BLaER1 treated with 17β-estradiol and CSF1 and Interleukin-3, amounts not matched to agents 10 nM and 100 nM (cell line): ENCODE measurements at regions not wholly inside any gene's neighbourhood (a gene's known extent, or its start where the extent isn't known, plus 50 kb on each side); places are given as distances from the start of the nearest gene placed in this dataset.

ENCODE experiments used
- H3K27ac ChIP-seq, 11 experiments: shearing (Covaris generic); formaldehyde crosslinking; 2 replicates each; pipeline ENCODE4 v1.8.1; 2022
- H3K27me3 ChIP-seq, 11 experiments: shearing (Covaris generic); formaldehyde crosslinking; 2 replicates each; pipeline ENCODE4 v1.8.1; 2022
- H3K36me3 ChIP-seq, 11 experiments: shearing (Covaris generic); formaldehyde crosslinking; 2 replicates each; pipeline ENCODE4 v1.8.1; 2022
- H3K4me1 ChIP-seq, 10 experiments: shearing (Covaris generic); formaldehyde crosslinking; 2 replicates each; pipeline ENCODE4 v1.8.1; 2022
- H3K4me2 ChIP-seq, 11 experiments: shearing (Covaris generic); formaldehyde crosslinking; 2 replicates each; pipeline ENCODE4 v1.8.1; 2022
- H3K4me3 ChIP-seq, 10 experiments: shearing (Covaris generic); formaldehyde crosslinking; 2 replicates each; pipeline ENCODE4 v1.8.1; 2022
- H3K9ac ChIP-seq, 11 experiments: shearing (Covaris generic); formaldehyde crosslinking; 2 replicates each; pipeline ENCODE4 v1.8.1; 2022
- H3K9me3 ChIP-seq, 11 experiments: shearing (Covaris generic); formaldehyde crosslinking; replicated peaks in 1 of 11; 2 replicates each; pipeline ENCODE4 v1.8.1; 2022
- H4K20me1 ChIP-seq, 11 experiments: shearing (Covaris generic); formaldehyde crosslinking; 2 replicates each; pipeline ENCODE4 v1.8.1; 2022
- Cebpa-rat ChIP-seq, 11 experiments: shearing (Covaris generic); IDR thresholded peaks; 2 replicates each; pipeline ENCODE4 v1.8.1; 2022

DNA sequence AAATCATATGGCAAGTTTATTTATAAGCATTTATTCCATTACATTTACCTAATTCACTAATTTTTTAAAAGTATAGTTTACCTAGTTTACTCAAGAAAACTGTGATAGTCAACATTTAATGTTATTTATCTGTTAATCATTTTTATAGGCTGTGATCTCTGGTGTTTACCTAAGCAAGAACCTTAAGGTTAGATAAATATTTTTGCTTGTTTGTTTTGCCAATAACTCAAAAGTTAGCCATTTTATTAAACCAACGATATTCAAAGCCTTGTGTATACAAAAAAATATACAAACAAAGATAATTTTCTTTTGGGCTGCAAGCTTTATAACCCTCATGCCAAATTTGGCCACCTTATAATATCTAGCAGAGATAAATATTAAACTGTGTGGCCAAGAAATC lies 157.3 kb downstream of the SLCO1B3 start:
- Histone ChIP-seq H3K9me3 (peaks cover 7 to 17% (median 11%) of the 10 kb centered on the region in 11 experiments; a peak in 21 of 22 replicates), H3K27ac (no peak overlapping the region), H3K4me1 (0 out of 20 replicates have a peak, but pooled peaks cover 0 to 12% (median 0%) of the 10 kb centered on the region in 10 experiments), H3K36me3 (no peaks in the 10 kb centered on the region), H4K20me1 (no peaks in the 10 kb centered on the region), H3K9ac (no peak overlapping the region), H3K4me3 (no peak overlapping the region), H3K27me3 (no peaks in the 10 kb centered on the region), H3K4me2 (no peak overlapping the region)
- TF ChIP-seq Cebpa-rat (IDR thresholded peaks at IDR 0.05) = no peak

DNA sequence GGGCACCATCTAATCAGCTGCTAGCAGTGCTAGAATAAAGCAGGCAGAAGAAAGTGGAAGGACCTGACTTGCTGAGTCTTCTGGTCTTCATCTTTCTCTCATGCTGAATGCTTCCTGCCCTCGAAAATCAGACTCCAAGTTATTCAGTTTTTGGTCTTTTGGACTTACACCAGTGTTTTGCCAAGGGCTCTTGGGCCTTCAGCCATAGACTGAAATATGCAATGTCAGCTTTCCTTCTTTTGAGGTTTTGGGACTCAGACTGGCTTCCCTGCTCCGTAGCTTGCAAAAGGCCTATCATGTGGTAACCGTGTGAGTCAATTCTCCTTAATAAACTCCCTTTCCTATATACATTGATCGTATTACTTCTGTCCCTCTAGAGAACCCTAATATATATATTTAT lies 159.3 kb downstream of the SLCO1B3 start:
- peaks cover 8 to 20% (median 16%) of the 10 kb centered on the region in 11 experiments; a peak in 21 of 22 replicates for H3K9me3 ChIP-seq
- H3K4me2 ChIP-seq = no peak overlapping the region
- no peak overlapping the region for H3K4me3 ChIP-seq
- no peak overlapping the region for H3K9ac ChIP-seq
- 0 out of 20 replicates have a peak, but pooled peaks cover 0 to 12% (median 0%) of the 10 kb centered on the region in 10 experiments for H3K4me1 ChIP-seq
- no peaks in the 10 kb centered on the region for H3K27me3 ChIP-seq
- TF ChIP-seq Cebpa-rat (IDR thresholded peaks at IDR 0.05) = no peak
- no peak overlapping the region for H3K27ac ChIP-seq
- H4K20me1 ChIP-seq = no peaks in the 10 kb centered on the region
- no peaks in the 10 kb centered on the region for H3K36me3 ChIP-seq

GRCh38 chr12:20985399-20985798 lies 145.6 kb upstream of the SLCO1B1 start:
- peaks cover 0 to 21% (median 6%) of the 10 kb centered on the region in 11 experiments; a peak in 11 of 22 replicates for H3K9me3 ChIP-seq
- H3K4me1 ChIP-seq = peaks cover 0 to 16% (median 11%) of the 10 kb centered on the region in 10 experiments; a peak in 10 of 20 replicates
- peak overlapping the region in 1 of 11 experiments; percentile 18; a peak in 2 of 22 replicates for H3K27ac ChIP-seq
- H3K9ac ChIP-seq = no peak overlapping the region
- H3K36me3 ChIP-seq = no peaks in the 10 kb centered on the region
- no peaks in the 10 kb centered on the region for H3K27me3 ChIP-seq
- no peaks in the 10 kb centered on the region for H4K20me1 ChIP-seq
- H3K4me2 ChIP-seq = peak overlapping the region in 6 of 11 experiments; percentile 4 to 29 (median 18); a peak in 9 of 22 replicates
- H3K4me3 ChIP-seq = no peak overlapping the region
- TF ChIP-seq Cebpa-rat (IDR thresholded peaks at IDR 0.05) = no peak

- no peak overlapping the region for H3K9ac ChIP-seq
- H4K20me1 ChIP-seq = no peaks in the 10 kb centered on the region
- H3K4me2 ChIP-seq = no peak overlapping the region
- no peak for TF ChIP-seq Cebpa-rat (IDR thresholded peaks at IDR 0.05)
- H3K36me3 ChIP-seq = no peaks in the 10 kb centered on the region
- H3K4me1 ChIP-seq = no peaks in the 10 kb centered on the region
- H3K4me3 ChIP-seq = no peak overlapping the region
- no peaks in the 10 kb centered on the region for H3K9me3 ChIP-seq
- no peak overlapping the region for H3K27ac ChIP-seq
- no peaks in the 10 kb centered on the region for H3K27me3 ChIP-seq
Measured at GRCh38 chr12:21001778-21002177, 129.2 kb upstream of the SLCO1B1 start.

DNA sequence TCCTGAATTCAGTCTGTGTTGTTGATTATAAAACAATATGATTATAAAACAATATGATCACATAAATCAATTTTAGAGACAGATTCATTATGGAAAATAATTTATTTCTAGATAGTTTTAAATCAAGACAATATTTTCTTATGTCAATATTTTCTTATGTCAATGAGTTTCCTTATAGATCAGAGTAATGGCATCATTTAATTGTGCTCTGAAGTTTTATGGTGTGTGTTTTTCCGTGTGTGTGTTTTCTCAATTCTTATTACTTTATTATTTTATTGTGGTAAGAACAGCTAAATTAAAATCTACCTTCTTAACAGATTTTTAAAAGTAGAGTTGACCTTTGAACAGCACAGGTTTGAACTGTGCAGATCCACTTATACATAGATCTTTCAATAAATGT lies 105.3 kb upstream of the SLCO1B1 start:
- no peaks in the 10 kb centered on the region for H3K9me3 ChIP-seq
- H3K36me3 ChIP-seq = no peaks in the 10 kb centered on the region
- H4K20me1 ChIP-seq = no peaks in the 10 kb centered on the region
- TF ChIP-seq Cebpa-rat (IDR thresholded peaks at IDR 0.05) = no peak
- H3K27me3 ChIP-seq = no peaks in the 10 kb centered on the region
- H3K4me3 ChIP-seq = no peak overlapping the region
- no peak overlapping the region for H3K4me2 ChIP-seq
- no peak overlapping the region for H3K27ac ChIP-seq
- no peaks in the 10 kb centered on the region for H3K4me1 ChIP-seq
- H3K9ac ChIP-seq = no peak overlapping the region

- Histone ChIP-seq H3K4me3 (no peak overlapping the region), H3K4me1 (no peaks in the 10 kb centered on the region), H3K9ac (no peak overlapping the region), H4K20me1 (no peaks in the 10 kb centered on the region), H3K9me3 (no peaks in the 10 kb centered on the region), H3K4me2 (no peak overlapping the region), H3K36me3 (no peaks in the 10 kb centered on the region), H3K27ac (no peak overlapping the region), H3K27me3 (no peaks in the 10 kb centered on the region)
- TF ChIP-seq Cebpa-rat (IDR thresholded peaks at IDR 0.05) = no peak
Measured at GRCh38 chr12:21026302-21026701, 104.7 kb upstream of the SLCO1B1 start.

- Histone ChIP-seq H3K9me3 (no peaks in the 10 kb centered on the region), H3K27me3 (no peaks in the 10 kb centered on the region), H3K9ac (no peak overlapping the region), H4K20me1 (no peaks in the 10 kb centered on the region), H3K4me2 (no peak overlapping the region), H3K27ac (no peak overlapping the region), H3K4me3 (no peak overlapping the region), H3K4me1 (no peaks in the 10 kb centered on the region), H3K36me3 (no peaks in the 10 kb centered on the region)
- TF ChIP-seq Cebpa-rat (IDR thresholded peaks at IDR 0.05) = no peak
Measured at GRCh38 chr12:21054334-21054733, 76.7 kb upstream of the SLCO1B1 start.

- no peak overlapping the region for H3K4me2 ChIP-seq
- H3K4me1 ChIP-seq = no peaks in the 10 kb centered on the region
- no peak for TF ChIP-seq Cebpa-rat (IDR thresholded peaks at IDR 0.05)
- H3K9ac ChIP-seq = no peak overlapping the region
- peaks cover 0 to 3% (median 0%) of the 10 kb centered on the region in 11 experiments; a peak in 1 of 22 replicates for H3K9me3 ChIP-seq
- H3K27me3 ChIP-seq = no peaks in the 10 kb centered on the region
- H3K36me3 ChIP-seq = no peaks in the 10 kb centered on the region
- no peak overlapping the region for H3K4me3 ChIP-seq
- H3K27ac ChIP-seq = no peak overlapping the region
- H4K20me1 ChIP-seq = no peaks in the 10 kb centered on the region
Measured at GRCh38 chr12:21065845-21066244, 65.1 kb upstream of the SLCO1B1 start.

DNA sequence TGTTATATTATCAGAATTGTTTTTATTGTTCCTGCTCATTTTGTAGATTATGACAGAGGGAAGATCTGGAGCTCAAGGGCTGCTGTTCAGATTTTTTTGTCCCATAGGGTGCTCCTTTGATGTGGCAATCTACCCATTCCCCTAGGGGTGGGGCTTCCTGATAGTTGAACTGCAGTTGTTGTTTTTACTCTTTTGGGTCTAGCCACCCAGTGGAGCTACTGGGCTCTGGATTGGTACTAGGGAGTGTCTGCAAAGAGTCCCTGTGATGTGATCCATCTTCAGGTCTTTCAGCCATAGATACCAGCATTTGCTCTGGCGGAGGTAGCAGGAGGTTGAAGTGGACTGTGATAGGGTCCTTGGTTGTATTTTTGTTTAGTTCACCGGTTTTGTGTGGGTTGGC lies 57.9 kb upstream of the SLCO1B1 start:
- Histone ChIP-seq H3K4me3 (no peak overlapping the region; a peak in 1 of 20 replicates), H4K20me1 (no peaks in the 10 kb centered on the region), H3K36me3 (no peaks in the 10 kb centered on the region), H3K4me1 (peaks cover 5 to 13% (median 11%) of the 10 kb centered on the region in 10 experiments; a peak in 15 of 20 replicates), H3K27ac (no peak overlapping the region), H3K27me3 (no peaks in the 10 kb centered on the region), H3K9ac (no peak overlapping the region), H3K4me2 (peak overlapping the region in 9 of 11 experiments; percentile 20 to 69 (median 60); a peak in 17 of 22 replicates), H3K9me3 (no peaks in the 10 kb centered on the region)
- TF ChIP-seq Cebpa-rat (IDR thresholded peaks at IDR 0.05) = no peak

GRCh38 chr12:21073822-21074460 lies 57.1 kb upstream of the SLCO1B1 start:
- Histone ChIP-seq H3K4me2 (peak overlapping the region in 9 of 11 experiments; percentile 20 to 69 (median 60); a peak in 18 of 22 replicates), H3K27ac (no peak overlapping the region; a peak in 1 of 22 replicates), H3K36me3 (no peaks in the 10 kb centered on the region), H3K4me3 (no peak overlapping the region), H3K4me1 (peaks cover 5 to 13% (median 11%) of the 10 kb centered on the region in 10 experiments; a peak in 15 of 20 replicates), H4K20me1 (no peaks in the 10 kb centered on the region), H3K9me3 (no peaks in the 10 kb centered on the region), H3K9ac (no peak overlapping the region), H3K27me3 (no peaks in the 10 kb centered on the region)
- TF ChIP-seq Cebpa-rat (IDR thresholded peaks at IDR 0.05) = no peak
